ENCODE measurements at regions not wholly inside any gene's neighbourhood (a gene's known extent, or its start where the extent isn't known, plus 50 kb on each side); places are given as distances from the start of the nearest gene placed in this dataset.

GRCh38 chr20:23139524-23139923 is 53.4 kb upstream of the CD93 start:
- TF ChIP-seq, protein P1, sequence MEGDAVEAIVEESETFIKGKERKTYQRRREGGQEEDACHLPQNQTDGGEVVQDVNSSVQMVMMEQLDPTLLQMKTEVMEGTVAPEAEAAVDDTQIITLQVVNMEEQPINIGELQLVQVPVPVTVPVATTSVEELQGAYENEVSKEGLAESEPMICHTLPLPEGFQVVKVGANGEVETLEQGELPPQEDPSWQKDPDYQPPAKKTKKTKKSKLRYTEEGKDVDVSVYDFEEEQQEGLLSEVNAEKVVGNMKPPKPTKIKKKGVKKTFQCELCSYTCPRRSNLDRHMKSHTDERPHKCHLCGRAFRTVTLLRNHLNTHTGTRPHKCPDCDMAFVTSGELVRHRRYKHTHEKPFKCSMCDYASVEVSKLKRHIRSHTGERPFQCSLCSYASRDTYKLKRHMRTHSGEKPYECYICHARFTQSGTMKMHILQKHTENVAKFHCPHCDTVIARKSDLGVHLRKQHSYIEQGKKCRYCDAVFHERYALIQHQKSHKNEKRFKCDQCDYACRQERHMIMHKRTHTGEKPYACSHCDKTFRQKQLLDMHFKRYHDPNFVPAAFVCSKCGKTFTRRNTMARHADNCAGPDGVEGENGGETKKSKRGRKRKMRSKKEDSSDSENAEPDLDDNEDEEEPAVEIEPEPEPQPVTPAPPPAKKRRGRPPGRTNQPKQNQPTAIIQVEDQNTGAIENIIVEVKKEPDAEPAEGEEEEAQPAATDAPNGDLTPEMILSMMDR (IDR thresholded peaks at IDR 0.05; ENCODE audit: low read depth, low read length), result no peak
- H3K4me3 ChIP-seq (ENCODE audit: low read depth, low read length), result no peak overlapping the region

- no peak overlapping the region for H3K4me3 ChIP-seq (ENCODE audit: low read depth, low read length)
- TF ChIP-seq, protein P1 (IDR thresholded peaks at IDR 0.05; ENCODE audit: low read depth, low read length), result no peak
Observed at GRCh38 chr20:23138682-23139081, 52.6 kb upstream of the CD93 start.

DNA sequence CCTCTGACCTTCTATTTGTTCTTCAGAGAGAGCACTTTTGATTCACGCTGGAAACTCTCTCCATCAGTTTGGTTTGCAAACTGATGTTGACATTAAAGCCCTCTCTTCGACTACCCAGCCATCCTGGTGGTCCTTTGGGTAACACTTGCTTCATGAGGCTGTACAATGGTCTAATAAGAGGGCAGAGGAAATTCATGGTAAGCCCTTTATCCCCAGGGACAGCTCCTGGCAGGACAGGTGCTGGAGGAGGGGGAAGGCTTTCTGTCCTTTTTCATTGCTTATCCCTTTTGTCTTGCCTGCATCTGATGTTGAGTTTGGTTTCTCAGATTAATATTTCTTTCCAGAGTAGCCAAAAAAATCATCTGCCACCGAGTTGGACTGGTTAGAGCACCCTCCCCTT is 52.1 kb upstream of the CD93 start:
- no peak overlapping the region for H3K4me3 ChIP-seq (ENCODE audit: low read depth, low read length)
- TF ChIP-seq, protein P1 (IDR thresholded peaks at IDR 0.05; ENCODE audit: low read depth, low read length), result no peak

DNA sequence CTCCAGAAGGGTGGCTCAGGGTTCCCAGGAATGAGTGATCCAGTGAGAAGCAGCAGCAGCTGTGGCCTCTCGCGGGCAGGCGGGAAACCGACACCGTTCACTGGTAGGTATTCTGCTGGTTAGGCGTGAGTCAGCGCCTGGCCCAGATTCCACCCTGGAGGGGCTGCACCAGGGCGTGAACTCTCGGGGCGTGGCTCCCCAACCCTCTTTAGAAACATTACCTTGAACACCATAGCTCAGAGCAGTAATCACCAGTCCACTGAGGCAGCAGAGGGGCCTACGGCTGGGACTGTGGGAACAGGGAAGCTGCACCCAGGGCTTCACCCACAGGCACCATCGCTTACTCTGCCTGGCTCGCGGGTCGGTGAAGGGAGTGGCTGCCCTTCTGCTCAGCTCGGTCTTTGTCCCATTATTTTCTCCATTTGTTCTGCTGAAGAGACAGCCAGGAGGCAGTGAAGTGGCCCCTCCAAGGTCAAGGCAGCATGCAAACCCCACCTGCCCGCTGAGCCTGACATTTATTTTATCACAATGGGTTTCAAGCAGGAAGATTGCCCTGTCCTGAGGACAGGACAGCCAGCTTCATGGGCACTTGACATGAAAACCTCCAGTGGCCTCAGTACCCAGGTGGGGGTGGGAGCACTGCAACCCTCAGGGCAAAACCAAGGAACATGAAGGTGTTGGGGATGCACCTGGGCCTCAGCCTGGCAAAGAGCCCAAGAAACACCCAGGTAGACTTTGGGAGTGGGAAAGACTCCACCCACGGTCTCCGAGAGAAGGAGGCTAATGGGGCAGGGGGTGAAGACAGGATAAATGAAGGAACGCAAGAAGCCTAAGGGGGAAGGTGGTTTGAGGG is 51.0 kb upstream of the CD93 start:
- no peak overlapping the region for H3K4me3 ChIP-seq (ENCODE audit: low read depth, low read length)
- TF ChIP-seq, protein P1 (IDR thresholded peaks at IDR 0.05; ENCODE audit: low read depth, low read length), result no peak

GRCh38 chr20:23135449-23136420 is 49.6 kb upstream of the CD93 start:
- H3K4me3 ChIP-seq (ENCODE audit: low read depth, low read length), result no peak overlapping the region
- TF ChIP-seq, protein P1 (IDR thresholded peaks at IDR 0.05; ENCODE audit: low read depth, low read length), result no peak

All from WI38 (cell line).